AG04449 (cell line): ENCODE measurements at regions not wholly inside any gene's neighbourhood (a gene's known extent, or its start where the extent isn't known, plus 50 kb on each side); places are given as distances from the start of the nearest gene placed in this dataset.

Experiments
- CTCF ChIA-PET: fragments of 350-600 bp; formaldehyde crosslinking; extraction: SDS; loops from one replicate; lab custom pipeline; 2021; ENCODE audit warnings: antibody characterized with exemption; lab: Yijun Ruan, JAX
- POLR2A ChIA-PET: fragments of 400-600, 350-600 bp; formaldehyde crosslinking; extraction: SDS; loops from one replicate; lab custom pipeline; 2020; ENCODE audit warnings: antibody characterized with exemption, inconsistent platforms; lab: Yijun Ruan, JAX
- DNase-seq: peaks from one replicate; pipeline ENCODE4 v3.0.0-alpha.2; 2010; ENCODE audit warnings: low read depth, low spot score
- H3K4me3 ChIP-seq: 2 replicates; pipeline ENCODE4 v1.5.1; 2011; ENCODE audit warnings: low read depth, mild to moderate bottlenecking, control low read depth, low read length
- TF ChIP-seq, protein P1 (sequence below): IDR thresholded peaks from one replicate; pipeline ENCODE4 v1.5.1; 2011; ENCODE audit warnings: mild to moderate bottlenecking, moderate library complexity, low read length, control low read depth, inconsistent platforms; ENCODE audit not compliant: insufficient read depth; ENCODE audit errors: missing control alignments

DNA sequence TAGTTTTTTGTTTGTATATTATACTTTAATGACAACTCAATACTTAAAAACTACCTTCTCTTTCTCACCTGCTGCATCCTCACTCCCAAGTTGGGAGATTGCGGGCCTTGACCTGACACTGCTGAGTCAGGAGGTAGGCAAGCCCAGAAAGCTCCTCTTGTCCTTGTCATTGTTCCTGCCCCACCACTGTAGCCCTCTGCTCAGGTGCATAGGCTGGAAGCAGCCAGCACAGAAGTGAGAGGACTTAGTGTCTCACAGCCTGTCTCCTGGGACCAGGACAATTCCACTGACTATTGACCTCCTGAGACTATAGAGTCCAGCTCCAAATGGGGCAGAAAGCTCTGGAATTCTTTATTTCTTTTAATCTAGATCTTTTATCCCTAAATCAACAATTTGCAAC lies 123.5 kb upstream of the NDP start:
- no peak for DNase-seq
- no peak overlapping the region for H3K4me3 ChIP-seq
- TF ChIP-seq, protein P1, sequence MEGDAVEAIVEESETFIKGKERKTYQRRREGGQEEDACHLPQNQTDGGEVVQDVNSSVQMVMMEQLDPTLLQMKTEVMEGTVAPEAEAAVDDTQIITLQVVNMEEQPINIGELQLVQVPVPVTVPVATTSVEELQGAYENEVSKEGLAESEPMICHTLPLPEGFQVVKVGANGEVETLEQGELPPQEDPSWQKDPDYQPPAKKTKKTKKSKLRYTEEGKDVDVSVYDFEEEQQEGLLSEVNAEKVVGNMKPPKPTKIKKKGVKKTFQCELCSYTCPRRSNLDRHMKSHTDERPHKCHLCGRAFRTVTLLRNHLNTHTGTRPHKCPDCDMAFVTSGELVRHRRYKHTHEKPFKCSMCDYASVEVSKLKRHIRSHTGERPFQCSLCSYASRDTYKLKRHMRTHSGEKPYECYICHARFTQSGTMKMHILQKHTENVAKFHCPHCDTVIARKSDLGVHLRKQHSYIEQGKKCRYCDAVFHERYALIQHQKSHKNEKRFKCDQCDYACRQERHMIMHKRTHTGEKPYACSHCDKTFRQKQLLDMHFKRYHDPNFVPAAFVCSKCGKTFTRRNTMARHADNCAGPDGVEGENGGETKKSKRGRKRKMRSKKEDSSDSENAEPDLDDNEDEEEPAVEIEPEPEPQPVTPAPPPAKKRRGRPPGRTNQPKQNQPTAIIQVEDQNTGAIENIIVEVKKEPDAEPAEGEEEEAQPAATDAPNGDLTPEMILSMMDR, result no peak
- ChIA-PET CTCF (no interaction called here), POLR2A (no interaction called here)

DNA sequence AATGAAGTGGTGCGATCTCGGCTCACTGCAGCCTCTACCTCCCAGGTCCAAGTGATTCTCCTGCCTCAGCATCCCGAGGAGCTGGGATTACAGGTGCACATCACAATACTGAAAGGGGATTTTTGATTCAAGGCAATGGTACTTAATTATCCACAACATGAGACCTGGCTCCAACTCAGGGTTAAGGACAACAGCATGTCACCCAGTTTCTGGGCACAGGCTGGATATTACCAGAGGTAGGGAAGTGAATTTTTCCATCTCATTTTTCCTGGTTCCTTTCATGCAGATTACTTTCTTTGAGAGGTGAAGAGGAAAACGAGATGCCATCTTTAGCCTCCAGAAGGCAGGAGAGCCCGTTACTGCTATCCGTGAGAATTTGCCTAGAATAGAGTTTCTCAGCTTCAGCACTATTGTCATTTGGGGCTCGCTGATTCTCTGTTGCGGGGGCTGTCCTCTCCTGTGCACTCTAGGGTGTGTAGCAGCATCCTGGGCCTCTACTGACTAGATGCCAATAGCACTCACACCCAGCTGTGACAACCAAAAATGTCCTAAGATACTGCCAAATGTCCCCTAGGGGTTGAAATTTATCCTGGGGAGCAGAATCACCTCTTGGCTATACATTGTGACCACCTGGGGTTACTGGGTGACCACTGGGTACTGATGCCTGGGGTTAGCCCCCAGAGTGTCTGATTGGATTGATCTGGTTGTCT lies 121.8 kb upstream of the NDP start:
- POLR2A ChIA-PET, result no interaction called here
- no peak overlapping the region for H3K4me3 ChIP-seq
- no peak for DNase-seq
- CTCF ChIA-PET, result no interaction called here
- TF ChIP-seq, protein P1, result no peak

DNA sequence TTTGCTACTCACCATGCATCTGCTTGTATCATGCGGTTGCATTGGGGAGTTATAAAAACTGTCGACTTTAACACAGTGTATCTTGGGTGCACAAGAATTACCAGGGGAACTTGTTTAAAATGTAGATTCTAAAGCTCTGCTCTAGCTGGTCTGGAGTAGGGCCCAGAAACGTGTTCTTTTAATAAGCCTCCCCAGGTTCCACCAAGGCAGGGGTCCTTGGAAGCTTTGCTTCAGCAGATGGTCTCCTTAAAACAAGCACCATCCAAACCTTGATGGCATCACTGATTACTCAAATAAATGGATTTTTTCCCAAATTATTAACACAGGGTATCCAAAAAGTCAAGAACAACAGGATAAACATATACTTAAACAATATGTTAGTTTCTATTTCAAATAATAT lies 120.2 kb upstream of the NDP start:
- ChIA-PET CTCF (no interaction called here), POLR2A (no interaction called here)
- no peak for DNase-seq
- TF ChIP-seq, protein P1, result no peak
- H3K4me3 ChIP-seq, result no peak overlapping the region

DNA sequence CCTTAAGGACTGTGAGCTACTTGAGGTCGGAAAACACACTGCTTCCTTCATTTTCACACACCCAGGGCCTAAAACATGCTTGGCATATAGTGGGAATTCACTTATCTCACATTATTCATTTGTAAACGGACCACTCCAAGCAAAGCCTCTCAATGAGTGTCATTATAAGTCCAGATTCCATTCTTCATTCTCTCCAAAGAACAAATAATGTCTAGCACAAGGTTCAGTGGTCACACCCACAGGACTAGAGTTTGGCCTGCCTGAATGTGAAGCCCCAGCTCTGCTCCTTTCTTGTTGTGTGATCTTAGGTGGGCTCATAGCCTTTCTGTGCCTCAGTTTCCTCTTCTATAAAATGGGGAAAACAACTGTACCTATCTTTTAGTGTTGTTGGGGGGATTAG lies 119.6 kb upstream of the NDP start:
- ChIA-PET POLR2A (no interaction called here), CTCF (no interaction called here)
- no peak for DNase-seq
- H3K4me3 ChIP-seq, result no peak overlapping the region
- TF ChIP-seq, protein P1, result no peak

DNA sequence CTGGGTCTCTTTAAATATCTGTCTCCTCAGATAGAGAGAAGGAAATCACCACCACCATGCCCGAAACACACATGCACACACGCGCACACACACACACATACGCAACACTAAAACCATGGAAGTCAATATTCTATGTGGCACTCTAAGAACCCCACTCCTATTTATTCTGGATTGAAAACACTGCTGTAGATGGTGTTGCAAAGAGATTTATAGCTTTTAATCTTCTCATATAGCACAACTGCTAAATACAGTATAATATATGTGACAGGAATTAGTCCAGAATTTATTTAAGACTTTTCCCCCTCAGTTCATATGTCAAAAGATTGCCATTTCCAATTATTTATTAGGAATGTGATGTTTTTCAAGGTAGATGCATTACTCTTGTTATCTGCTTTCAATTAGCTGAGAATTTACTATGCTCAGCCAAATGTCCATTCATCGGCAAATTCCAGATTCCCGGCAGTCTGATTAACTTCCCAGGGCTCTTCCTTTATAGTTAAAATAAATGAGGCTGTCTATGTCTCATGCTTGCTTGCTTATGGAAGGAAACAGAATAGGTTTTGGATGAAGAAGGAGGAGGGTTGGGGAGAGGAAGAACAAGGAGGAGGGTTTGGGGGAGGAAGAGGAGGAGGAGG lies 115.4 kb upstream of the NDP start:
- ChIA-PET POLR2A (no interaction called here), CTCF (no interaction called here)
- DNase-seq, result no peak
- no peak overlapping the region for H3K4me3 ChIP-seq
- TF ChIP-seq, protein P1, result no peak

DNA sequence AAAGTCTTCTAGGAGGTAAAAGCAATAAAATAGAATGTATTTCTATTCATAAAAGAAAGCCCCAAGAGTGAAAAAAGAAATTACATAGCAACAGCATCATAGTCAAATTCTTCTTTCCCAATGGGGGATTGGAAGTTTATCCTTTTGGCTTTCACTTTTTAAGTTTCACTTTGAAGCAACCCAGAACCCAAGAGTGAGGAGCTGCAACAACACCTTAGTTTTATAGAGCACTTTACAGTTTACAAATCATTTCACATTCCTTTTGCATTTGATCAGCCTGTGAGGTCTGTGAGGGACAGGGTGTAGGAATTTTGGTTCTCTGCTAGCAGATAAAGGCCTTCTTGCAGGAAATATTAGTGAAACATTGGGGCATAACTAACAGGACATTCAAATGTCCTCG lies 112.0 kb upstream of the NDP start:
- DNase-seq, result no peak
- ChIA-PET POLR2A (no interaction called here), CTCF (no interaction called here)

More for the DNA sequence above, 112.0 kb upstream of the NDP start:
- H3K4me3 ChIP-seq, result no peak overlapping the region
- TF ChIP-seq, protein P1, result no peak
